Kidney epithelial cell (primary cell): ENCODE measurements at regions not wholly inside any gene's neighbourhood (a gene's known extent, or its start where the extent isn't known, plus 50 kb on each side); places are given as distances from the start of the nearest gene placed in this dataset.

ENCODE experiments used
- DNase-seq: peaks from one replicate; pipeline ENCODE4 v3.0.0-alpha.2; 2010; ENCODE audit warnings: low read depth
- H3K27me3 ChIP-seq: 2 replicates; pipeline ENCODE4 v1.6.0; 2011; ENCODE audit warnings: low read length; ENCODE audit not compliant: control insufficient read depth, insufficient read depth
- H3K36me3 ChIP-seq: 2 replicates; pipeline ENCODE4 v1.5.1; 2011; ENCODE audit warnings: low read length; ENCODE audit not compliant: control insufficient read depth, insufficient read depth
- H3K4me3 ChIP-seq: 2 replicates; pipeline ENCODE4 v1.5.1; 2011; ENCODE audit warnings: low read depth, mild to moderate bottlenecking, control low read depth, low read length
- TF ChIP-seq, protein P1 (sequence below): IDR thresholded peaks from 2 replicates; pipeline ENCODE4 v1.5.1; 2011; ENCODE audit warnings: mild to moderate bottlenecking, moderate library complexity, low read length, control low read depth, inconsistent platforms; ENCODE audit not compliant: insufficient read depth, poor library complexity, severe bottlenecking

DNA sequence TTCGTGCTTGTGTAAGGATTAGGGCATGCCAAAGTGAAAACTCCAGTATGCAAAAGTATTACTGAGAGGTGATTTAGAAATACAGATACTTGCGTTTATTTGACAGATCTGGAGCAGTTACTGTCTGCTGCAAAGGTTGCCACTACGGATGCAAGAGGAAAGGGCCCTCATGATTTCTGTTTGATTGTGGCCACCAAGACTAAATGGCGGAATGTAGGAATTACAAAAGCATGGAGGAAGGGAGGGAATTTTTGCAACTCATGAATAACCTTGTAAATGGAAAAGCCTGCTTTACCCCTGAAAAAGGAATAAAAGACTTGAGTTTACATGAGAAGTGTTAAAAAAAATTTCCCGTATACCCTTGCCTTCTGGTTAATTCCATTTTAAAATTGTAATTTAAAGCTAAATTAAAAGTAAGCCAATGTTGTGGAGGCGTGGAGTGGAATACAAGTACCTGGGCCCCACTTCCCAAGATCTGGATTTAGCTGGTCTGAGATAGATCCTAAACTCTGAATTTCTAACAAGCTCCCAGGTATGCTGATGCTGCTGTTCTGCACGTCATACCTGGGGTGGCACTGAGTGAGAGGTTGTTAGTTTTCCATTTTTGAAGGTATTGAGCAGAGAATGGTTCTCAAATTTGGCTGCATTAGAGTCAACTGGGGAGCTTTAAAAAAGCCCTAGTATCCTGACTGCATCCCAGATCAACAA, 56.6 kb upstream of the NKX2-2 start:
- H3K4me3 ChIP-seq = no peak overlapping the region
- no peak for DNase-seq
- H3K36me3 ChIP-seq = no peaks in the 10 kb centered on the region
- no peaks in the 10 kb centered on the region for H3K27me3 ChIP-seq
- TF ChIP-seq, protein P1, sequence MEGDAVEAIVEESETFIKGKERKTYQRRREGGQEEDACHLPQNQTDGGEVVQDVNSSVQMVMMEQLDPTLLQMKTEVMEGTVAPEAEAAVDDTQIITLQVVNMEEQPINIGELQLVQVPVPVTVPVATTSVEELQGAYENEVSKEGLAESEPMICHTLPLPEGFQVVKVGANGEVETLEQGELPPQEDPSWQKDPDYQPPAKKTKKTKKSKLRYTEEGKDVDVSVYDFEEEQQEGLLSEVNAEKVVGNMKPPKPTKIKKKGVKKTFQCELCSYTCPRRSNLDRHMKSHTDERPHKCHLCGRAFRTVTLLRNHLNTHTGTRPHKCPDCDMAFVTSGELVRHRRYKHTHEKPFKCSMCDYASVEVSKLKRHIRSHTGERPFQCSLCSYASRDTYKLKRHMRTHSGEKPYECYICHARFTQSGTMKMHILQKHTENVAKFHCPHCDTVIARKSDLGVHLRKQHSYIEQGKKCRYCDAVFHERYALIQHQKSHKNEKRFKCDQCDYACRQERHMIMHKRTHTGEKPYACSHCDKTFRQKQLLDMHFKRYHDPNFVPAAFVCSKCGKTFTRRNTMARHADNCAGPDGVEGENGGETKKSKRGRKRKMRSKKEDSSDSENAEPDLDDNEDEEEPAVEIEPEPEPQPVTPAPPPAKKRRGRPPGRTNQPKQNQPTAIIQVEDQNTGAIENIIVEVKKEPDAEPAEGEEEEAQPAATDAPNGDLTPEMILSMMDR = no peak

DNA sequence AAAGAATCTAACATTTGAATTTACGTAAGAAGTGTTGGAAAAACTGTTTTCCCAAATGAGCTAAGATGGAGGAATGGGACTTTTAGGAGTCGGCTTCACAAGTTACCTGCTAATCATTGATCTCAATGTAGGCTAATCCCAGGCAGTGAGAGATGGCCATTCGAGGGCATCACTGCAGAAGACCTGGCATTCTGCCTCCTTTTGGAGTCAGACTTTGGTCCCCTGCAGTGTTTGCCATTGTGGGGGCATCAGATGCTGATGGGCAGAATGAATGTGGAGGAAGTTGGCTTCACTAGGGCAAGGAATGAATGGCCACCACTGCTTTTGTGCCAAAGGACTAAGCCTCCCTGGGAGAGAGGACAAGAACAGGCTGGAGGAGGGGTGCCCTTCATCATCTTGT, 55.7 kb upstream of the NKX2-2 start:
- TF ChIP-seq, protein P1 = no peak
- Histone ChIP-seq H3K27me3 (no peaks in the 10 kb centered on the region), H3K4me3 (no peak overlapping the region), H3K36me3 (no peaks in the 10 kb centered on the region)
- no peak for DNase-seq

DNA sequence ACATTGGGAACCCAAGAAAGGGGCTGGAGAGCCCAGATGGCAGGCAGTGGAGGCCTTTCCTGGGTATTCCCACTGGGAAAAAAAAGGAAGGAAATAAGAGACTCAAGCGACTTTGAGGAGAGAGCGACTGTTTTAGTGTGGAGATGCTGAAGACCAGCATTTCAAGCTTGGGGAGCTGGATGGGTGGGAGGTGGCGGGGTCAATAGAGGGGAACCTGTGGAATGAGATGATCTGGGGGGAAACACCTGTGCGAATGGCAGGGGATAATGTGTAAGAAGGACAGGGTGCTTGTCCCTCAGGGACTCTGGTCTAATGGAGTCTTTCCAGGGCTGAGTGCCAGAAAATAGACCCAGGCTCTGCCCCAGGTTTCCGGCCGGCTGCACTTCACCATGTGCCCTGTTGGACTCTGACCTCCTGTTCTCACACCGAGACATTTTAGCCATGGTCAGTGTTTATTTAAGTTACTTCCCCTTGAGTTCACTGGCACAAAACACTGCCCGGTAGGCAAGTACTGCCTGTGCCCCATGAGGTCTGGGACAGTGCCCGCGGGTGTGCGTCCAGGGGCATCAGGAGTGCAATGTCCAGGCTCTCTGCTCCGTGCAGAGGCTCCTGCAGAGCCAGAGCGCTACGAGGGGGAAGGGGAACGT, 50.4 kb upstream of the NKX2-2 start:
- Histone ChIP-seq H3K36me3 (no peaks in the 10 kb centered on the region), H3K27me3 (peaks cover 3% of the 10 kb centered on the region), H3K4me3 (no peak overlapping the region)
- DNase-seq = no peak
- TF ChIP-seq, protein P1 = no peak
